Keratinocyte (primary cell): ENCODE measurements at regions not wholly inside any gene's neighbourhood (a gene's known extent, or its start where the extent isn't known, plus 50 kb on each side); places are given as distances from the start of the nearest gene placed in this dataset.

Experiments
- CTCF ChIP-seq, 3 experiments: IDR thresholded peaks in 1 of 3; conservative IDR thresholded peaks in 1 of 3; optimal IDR thresholded peaks in 1 of 3; 2 replicates in 2 of 3; 3 replicates in 1 of 3; pipeline versions ENCODE3 to v1.5.1; 2011; ENCODE audit warnings: low read length in 3 of 3, mild to moderate bottlenecking in 3 of 3, moderate library complexity in 2 of 3, control low read depth in 1 of 3, inconsistent platforms in 1 of 3; ENCODE audit not compliant: insufficient read depth in 2 of 3; ENCODE audit errors: extremely low read depth in 1 of 3
- EZH2 ChIP-seq: IDR thresholded peaks from one replicate; pipeline ENCODE4 v1.6.1; 2012; ENCODE audit warnings: inconsistent platforms, mild to moderate bottlenecking, low read length, moderate library complexity

GRCh38 chr1:221824025-221824424 lies 82.1 kb upstream of the DUSP10 start:
- TF ChIP-seq CTCF (optimal IDR thresholded peaks at IDR 0.05 in 1 of 3, IDR thresholded peaks at IDR 0.05 in 1 of 3, conservative IDR thresholded peaks at IDR 0.05 in 1 of 3; ENCODE audit: extremely low read depth in 1 of 3, insufficient read depth in 2 of 3, low read length in 3 of 3) = no peak
- TF ChIP-seq EZH2 = no peak
